Mesenchymal stem cell (in vitro differentiated cells and primary cell): ENCODE measurements at regions not wholly inside any gene's neighbourhood (a gene's known extent, or its start where the extent isn't known, plus 50 kb on each side); places are given as distances from the start of the nearest gene placed in this dataset.

ENCODE experiments used
- DNase-seq: peaks from one replicate; pipeline ENCODE4 v3.0.0-alpha.2; 2013
- H2AFZ ChIP-seq: one replicate; pipeline ENCODE4 v1.6.1; 2013; ENCODE audit warnings: low read depth, mild to moderate bottlenecking, control low read depth, inconsistent platforms, low read length, moderate library complexity
- H2AK5ac ChIP-seq: 2 replicates; pipeline ENCODE4 v1.6.1; 2013; ENCODE audit warnings: low read length, moderate library complexity, mild to moderate bottlenecking, inconsistent platforms; ENCODE audit not compliant: severe bottlenecking
- H2BK120ac ChIP-seq: one replicate; pipeline ENCODE4 v1.6.1; 2013; ENCODE audit warnings: low read depth, mild to moderate bottlenecking, inconsistent platforms, low read length, moderate library complexity
- H2BK12ac ChIP-seq, 2 experiments: one replicate each; pipeline ENCODE4 v1.6.1; 2013; ENCODE audit warnings: inconsistent platforms in 2 of 2, low read length in 2 of 2, mild to moderate bottlenecking in 2 of 2, moderate library complexity in 2 of 2, control low read depth in 1 of 2
- H2BK15ac ChIP-seq: one replicate; pipeline ENCODE4 v1.6.1; 2013; ENCODE audit warnings: mild to moderate bottlenecking, low read depth, inconsistent platforms; ENCODE audit not compliant: poor library complexity, severe bottlenecking
- H2BK5ac ChIP-seq: 2 replicates; pipeline ENCODE4 v1.6.1; 2013; ENCODE audit warnings: low read depth, mild to moderate bottlenecking, low read length, control low read depth, inconsistent platforms; ENCODE audit not compliant: poor library complexity, severe bottlenecking
- H3K14ac ChIP-seq, 2 experiments: one replicate each; pipeline ENCODE4 v1.6.1; 2013; ENCODE audit warnings: inconsistent platforms in 2 of 2, low read length in 2 of 2, control low read depth in 1 of 2, mild to moderate bottlenecking in 1 of 2, moderate library complexity in 1 of 2
- H3K18ac ChIP-seq, 2 experiments: one replicate each; pipeline ENCODE4 v1.6.1; 2013; ENCODE audit warnings: inconsistent platforms in 2 of 2, low read length in 2 of 2, control low read depth in 1 of 2, low read depth in 1 of 2, mild to moderate bottlenecking in 1 of 2
- H3K23ac ChIP-seq, 2 experiments: one replicate each; pipeline ENCODE4 v1.6.1; 2013; ENCODE audit warnings: inconsistent platforms in 2 of 2, low read length in 2 of 2, mild to moderate bottlenecking in 2 of 2, moderate library complexity in 2 of 2, control low read depth in 1 of 2
- H3K27ac ChIP-seq: 2 replicates; pipeline ENCODE4 v1.5.1; 2013; ENCODE audit warnings: mild to moderate bottlenecking, moderate library complexity, low read length, control low read depth, inconsistent platforms; ENCODE audit not compliant: poor library complexity, severe bottlenecking
- H3K27me3 ChIP-seq, 2 experiments: 2 replicates each; pipeline versions ENCODE4 v1.6.1 to v1.7.0; 2013; ENCODE audit warnings: low read length in 2 of 2, mild to moderate bottlenecking in 2 of 2, moderate library complexity in 2 of 2, control low read depth in 1 of 2, inconsistent platforms in 1 of 2; ENCODE audit not compliant: control insufficient read depth in 1 of 2, insufficient read depth in 1 of 2
- H3K36me3 ChIP-seq, 2 experiments: 2 replicates each; pipeline versions ENCODE4 v1.6.1 to v1.7.0; 2013; ENCODE audit warnings: low read length in 2 of 2, control low read depth in 1 of 2, inconsistent platforms in 1 of 2, low read depth in 1 of 2, mild to moderate bottlenecking in 1 of 2; ENCODE audit not compliant: insufficient read depth in 2 of 2, control insufficient read depth in 1 of 2
- H3K4ac ChIP-seq, 2 experiments: one replicate each; pipeline ENCODE4 v1.6.1; 2013; ENCODE audit warnings: inconsistent platforms in 2 of 2, low read length in 2 of 2, mild to moderate bottlenecking in 2 of 2, moderate library complexity in 2 of 2, control low read depth in 1 of 2, low read depth in 1 of 2
- H3K4me1 ChIP-seq: 2 replicates; pipeline ENCODE4 v1.6.1; 2013; ENCODE audit warnings: low read depth, low read length, control low read depth; ENCODE audit not compliant: control insufficient read depth, insufficient read depth
- H3K4me2 ChIP-seq: 2 replicates; pipeline ENCODE4 v1.6.1; 2013; ENCODE audit warnings: low read length, mild to moderate bottlenecking, inconsistent platforms; ENCODE audit not compliant: poor library complexity, severe bottlenecking
- H3K4me3 ChIP-seq, 2 experiments: 2 replicates each; pipeline versions ENCODE4 v1.5.1 to v1.7.0; 2013; ENCODE audit warnings: low read length in 2 of 2, mild to moderate bottlenecking in 2 of 2, control low read depth in 1 of 2, low read depth in 1 of 2; ENCODE audit not compliant: insufficient read depth in 1 of 2
- H3K79me1 ChIP-seq: replicated peaks from 2 replicates; pipeline ENCODE4 v1.6.1; 2013; ENCODE audit warnings: mild to moderate bottlenecking, control low read depth, low read length, inconsistent platforms; ENCODE audit not compliant: poor library complexity, severe bottlenecking
- H3K9ac ChIP-seq: 2 replicates; pipeline ENCODE4 v1.7.0; 2013; ENCODE audit warnings: mild to moderate bottlenecking, low read length, moderate library complexity
- H3K9me3 ChIP-seq: 2 replicates; pipeline ENCODE4 v1.7.0; 2013; ENCODE audit warnings: mild to moderate bottlenecking, low read length; ENCODE audit not compliant: control insufficient read depth
- H4K8ac ChIP-seq: one replicate; pipeline ENCODE4 v1.6.1; 2013; ENCODE audit warnings: inconsistent platforms, mild to moderate bottlenecking, low read length, moderate library complexity
- H4K91ac ChIP-seq: one replicate; pipeline ENCODE4 v1.6.1; 2013; ENCODE audit warnings: mild to moderate bottlenecking, low read length, inconsistent platforms
- WGBS: methylation state at CpG from one replicate; pipeline ENCODE4 v1.1.7; 2013; ENCODE audit warnings: mixed read lengths; 5-methylcytosine and 5-hydroxymethylcytosine counted together

DNA sequence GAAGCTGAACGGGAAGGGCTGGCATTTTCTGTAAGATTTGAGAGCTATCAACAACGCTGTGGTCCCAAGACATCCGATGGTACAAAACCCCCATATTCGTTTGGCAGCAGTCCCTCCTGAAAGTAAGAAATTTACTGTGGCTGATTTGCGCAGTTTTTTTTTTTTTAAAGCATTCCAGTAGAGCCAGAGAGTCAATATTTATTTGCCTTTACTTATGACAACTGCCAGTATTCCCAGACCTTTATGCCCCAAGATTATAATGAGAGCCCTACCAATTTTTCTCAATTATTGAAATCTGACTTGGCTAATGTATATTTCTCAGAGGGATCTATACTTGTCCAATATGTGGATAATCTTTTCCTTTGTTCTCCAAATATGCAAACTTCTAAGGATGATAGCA, 157.5 kb upstream of the SPIN4 start:
- WGBS, result 100% methylated on average over 3 of the region's 5 CpGs
- Histone ChIP-seq H2BK12ac (no peak overlapping the region), H2BK120ac (no peak overlapping the region), H2AFZ (no peak overlapping the region), H2BK15ac (no peak overlapping the region), H3K23ac (no peak overlapping the region), H3K9ac (no peak overlapping the region), H3K27me3 (no peaks in the 10 kb centered on the region), H3K79me1 (peaks cover 2% of the 10 kb centered on the region), H3K9me3 (no peaks in the 10 kb centered on the region), H3K36me3 (no peaks in the 10 kb centered on the region), H3K4me3 (no peak overlapping the region), H3K18ac (no peak overlapping the region), H3K14ac (no peak overlapping the region), H4K91ac (no peak overlapping the region), H3K27ac (no peak overlapping the region), H2BK5ac (no peak overlapping the region), H4K8ac (no peak overlapping the region), H3K4me1 (no peaks in the 10 kb centered on the region), H3K4ac (no peak overlapping the region), H2AK5ac (no peak overlapping the region), H3K4me2 (no peak overlapping the region)
- no peak for DNase-seq

DNA sequence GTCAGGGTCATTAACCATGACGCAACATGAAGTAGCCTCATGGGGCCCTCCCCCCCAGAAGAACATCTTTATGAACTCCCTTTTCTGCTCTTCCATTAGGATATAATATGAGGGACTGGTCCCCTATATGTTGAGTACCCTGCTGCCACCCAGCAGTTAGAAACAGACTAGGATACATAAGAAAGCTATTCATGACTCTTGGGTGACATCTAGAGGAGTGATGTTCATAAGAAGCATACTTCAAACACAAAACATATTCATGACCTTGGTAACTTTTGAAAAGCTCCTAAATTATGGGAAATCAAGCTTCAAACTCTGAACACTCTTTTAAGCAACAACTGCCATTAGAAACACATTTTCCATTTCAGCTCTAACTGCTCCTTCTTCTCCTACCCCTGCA, 155.2 kb upstream of the SPIN4 start:
- H2BK12ac ChIP-seq, result no peak overlapping the region
- peak; percentile 29 for DNase-seq

DNA sequence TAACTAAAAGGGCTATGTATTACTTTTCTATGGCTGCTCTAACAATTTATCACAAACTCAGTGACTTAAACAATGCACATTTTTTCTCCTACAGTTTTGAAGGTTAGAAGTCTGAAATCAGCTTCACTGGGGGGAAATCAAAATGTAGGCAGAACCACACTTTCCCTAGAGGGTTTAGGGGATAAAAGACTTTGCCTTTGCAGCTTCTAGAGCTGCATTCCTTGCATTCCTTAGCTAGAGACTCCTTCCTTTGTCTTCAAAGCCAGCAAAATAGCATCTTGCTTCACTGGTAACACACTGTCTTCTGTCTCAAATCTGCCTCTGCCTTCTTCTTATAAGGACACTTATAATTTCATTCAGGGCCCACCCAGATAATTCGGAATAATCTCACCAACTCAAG, 152.4 kb upstream of the SPIN4 start:
- no peak overlapping the region for H4K91ac ChIP-seq
- H3K4me3 ChIP-seq, result no peak overlapping the region
- no peak overlapping the region for H3K23ac ChIP-seq
- H3K4me2 ChIP-seq, result no peak overlapping the region
- peak; percentile 6 for DNase-seq
- H3K36me3 ChIP-seq, result no peaks in the 10 kb centered on the region
- H3K79me1 ChIP-seq, result no peaks in the 10 kb centered on the region
- H3K4me1 ChIP-seq, result no peaks in the 10 kb centered on the region
- H3K4ac ChIP-seq, result no peak overlapping the region
- no peak overlapping the region for H4K8ac ChIP-seq
- H2AFZ ChIP-seq, result no peak overlapping the region
- H3K14ac ChIP-seq, result no peak overlapping the region
- H3K18ac ChIP-seq, result no peak overlapping the region
- peak overlapping the region; percentile 59 for H3K27ac ChIP-seq
- WGBS, result no CpG with 5 or more reads among the region's 1 CpG
- no peak overlapping the region for H2BK5ac ChIP-seq
- H3K9ac ChIP-seq, result peak overlapping the region; percentile 32
- H2AK5ac ChIP-seq, result no peak overlapping the region
- H3K27me3 ChIP-seq, result no peaks in the 10 kb centered on the region
- H3K9me3 ChIP-seq, result peaks cover 5% of the 10 kb centered on the region
- no peak overlapping the region for H2BK120ac ChIP-seq
- H2BK12ac ChIP-seq, result no peak overlapping the region
- no peak overlapping the region for H2BK15ac ChIP-seq

More for the DNA sequence above, 155.2 kb upstream of the SPIN4 start:
- Histone ChIP-seq H3K27ac (no peak overlapping the region), H3K4me2 (no peak overlapping the region), H3K23ac (no peak overlapping the region), H3K36me3 (no peaks in the 10 kb centered on the region), H3K4ac (no peak overlapping the region), H3K79me1 (peaks cover 2% of the 10 kb centered on the region), H2BK15ac (no peak overlapping the region), H2AK5ac (no peak overlapping the region), H2BK5ac (no peak overlapping the region), H2BK120ac (no peak overlapping the region), H4K91ac (no peak overlapping the region), H3K14ac (no peak overlapping the region), H3K9me3 (no peaks in the 10 kb centered on the region), H3K4me3 (no peak overlapping the region), H3K9ac (no peak overlapping the region), H3K18ac (no peak overlapping the region), H3K27me3 (no peaks in the 10 kb centered on the region), H3K4me1 (no peaks in the 10 kb centered on the region), H4K8ac (no peak overlapping the region), H2AFZ (no peak overlapping the region)
- 100% methylated on average over 1 of the region's 1 CpG for WGBS

DNA sequence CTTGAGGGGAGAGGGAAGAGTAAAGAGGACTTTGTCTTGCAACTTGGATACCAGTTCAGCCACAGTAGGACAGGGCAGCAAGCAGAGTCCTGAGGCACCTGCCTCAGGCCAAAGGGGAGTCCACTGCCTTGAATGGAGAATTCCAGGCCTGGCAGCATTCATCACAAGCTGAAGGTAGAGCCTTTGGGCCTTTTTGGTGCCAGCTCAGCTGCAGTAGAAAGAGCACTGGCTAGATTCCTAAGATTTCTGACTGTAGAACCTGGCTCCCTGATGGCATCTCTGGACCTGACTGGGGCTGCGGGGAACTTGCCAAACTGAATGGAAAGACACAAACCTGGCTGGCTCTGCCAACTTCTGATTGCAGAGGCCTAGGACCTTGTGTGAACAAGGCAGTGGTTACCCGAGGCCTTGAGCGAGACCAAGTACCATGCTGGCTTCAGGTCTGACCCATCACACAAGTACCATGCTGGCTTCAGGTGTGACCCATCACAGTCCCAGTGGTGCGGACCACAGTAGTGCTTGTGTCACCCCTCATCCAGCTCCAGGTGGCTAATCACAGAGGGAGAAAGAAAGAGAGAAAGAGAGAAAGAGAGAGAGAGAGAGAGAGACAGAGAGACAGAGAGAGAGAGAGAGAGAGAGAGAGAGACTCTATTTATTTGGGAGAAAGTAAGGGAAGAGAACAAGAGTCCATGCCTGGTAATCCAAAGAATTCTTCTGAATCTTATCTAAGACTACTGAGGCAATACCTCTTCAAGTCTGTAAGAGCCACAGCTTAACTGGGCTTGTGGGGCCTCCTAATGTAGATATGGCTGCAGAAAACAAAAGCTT, 137.6 kb upstream of the SPIN4 start:
- Histone ChIP-seq H2BK12ac (no peak overlapping the region), H2BK5ac (no peak overlapping the region), H2AFZ (no peak overlapping the region), H4K91ac (no peak overlapping the region), H3K4me2 (no peak overlapping the region), H3K36me3 (no peaks in the 10 kb centered on the region), H3K4ac (no peak overlapping the region), H3K9ac (no peak overlapping the region), H2AK5ac (no peak overlapping the region), H3K14ac (no peak overlapping the region), H3K27me3 (no peaks in the 10 kb centered on the region), H3K18ac (no peak overlapping the region), H3K27ac (no peak overlapping the region), H2BK15ac (no peak overlapping the region), H3K9me3 (no peaks in the 10 kb centered on the region), H3K4me1 (no peaks in the 10 kb centered on the region), H3K4me3 (no peak overlapping the region), H3K23ac (no peak overlapping the region), H3K79me1 (peaks cover 8% of the 10 kb centered on the region), H2BK120ac (no peak overlapping the region), H4K8ac (no peak overlapping the region)
- no peak for DNase-seq
- WGBS, result 94% methylated on average over 4 of the region's 4 CpGs
